CD4-positive, alpha-beta T cell (primary cell): ENCODE measurements at regions not wholly inside any gene's neighbourhood (a gene's known extent, or its start where the extent isn't known, plus 50 kb on each side); places are given as distances from the start of the nearest gene placed in this dataset.

Experiments used
- ATAC-seq: fragments of 200-7000 bp; cut with Tn5 transposase; one replicate; pipeline ENCODE4 v1.10.0; 2022; ENCODE audit warnings: mild to moderate bottlenecking; ENCODE audit not compliant: poor library complexity
- CTCF ChIA-PET: fragments of 350-600 bp; sonication (Branson Sonifier 250); formaldehyde crosslinking; loops from one replicate; lab custom pipeline; 2021; ENCODE audit warnings: antibody characterized with exemption, inconsistent platforms; lab: Charles Lee
- POLR2A ChIA-PET: fragments of 350-600 bp; sonication (Branson Sonifier 250); formaldehyde crosslinking; loops from one replicate; lab custom pipeline; 2021; ENCODE audit warnings: antibody characterized with exemption, inconsistent platforms; lab: Charles Lee
- DNase-seq, 14 experiments: peaks; one replicate each; pipeline ENCODE4 v3.0.0-alpha.2; 2013 to 2020; ENCODE audit warnings: mixed read lengths in 2 of 14
- H3K27ac ChIP-seq, 2 donors: one replicate each; pipeline versions ENCODE4 v1.5.1 to v1.7.0; 2013; ENCODE audit warnings: low read length in 2 of 2, low read depth in 1 of 2, mild to moderate bottlenecking in 1 of 2
- H3K27me3 ChIP-seq, 2 experiments: 1 replicate in 1 of 2; 2 replicates in 1 of 2; pipeline versions ENCODE4 v1.6.1 to v1.7.0; 2013; ENCODE audit warnings: low read length in 2 of 2, control low read depth in 1 of 2, mild to moderate bottlenecking in 1 of 2, moderate library complexity in 1 of 2; ENCODE audit not compliant: insufficient read depth in 2 of 2, control insufficient read depth in 1 of 2
- H3K36me3 ChIP-seq: one replicate; pipeline ENCODE4 v1.6.1; 2013; ENCODE audit warnings: low read length, control low read depth; ENCODE audit not compliant: insufficient read depth
- H3K4me1 ChIP-seq: one replicate; pipeline ENCODE4 v1.6.1; 2013; ENCODE audit warnings: low read length, control low read depth; ENCODE audit not compliant: insufficient read depth
- H3K4me3 ChIP-seq: one replicate; pipeline ENCODE4 v1.5.1; 2013; ENCODE audit warnings: mild to moderate bottlenecking, low read length, moderate library complexity
- H3K9me3 ChIP-seq, 2 experiments: 1 replicate in 1 of 2; 2 replicates in 1 of 2; pipeline versions ENCODE4 v1.6.1 to v1.7.0; 2013; ENCODE audit warnings: low read length in 2 of 2, mild to moderate bottlenecking in 2 of 2, control low read depth in 1 of 2, moderate library complexity in 1 of 2; ENCODE audit not compliant: control insufficient read depth in 1 of 2, insufficient read depth in 1 of 2
- H3K27ac Mint-ChIP-seq: one replicate; pipeline ENCODE4 v1.8.0; 2020; ENCODE audit warnings: mixed read lengths
- H3K27me3 Mint-ChIP-seq: one replicate; pipeline ENCODE4 v1.8.0; 2021; ENCODE audit warnings: mixed read lengths
- H3K36me3 Mint-ChIP-seq: one replicate; pipeline ENCODE4 v1.8.0; 2021; ENCODE audit warnings: low read depth, mixed read lengths
- H3K4me1 Mint-ChIP-seq: one replicate; pipeline ENCODE4 v1.8.0; 2021; ENCODE audit warnings: low read depth, mixed read lengths
- H3K4me3 Mint-ChIP-seq: one replicate; pipeline ENCODE4 v1.8.0; 2020; ENCODE audit warnings: mild to moderate bottlenecking, mixed read lengths
- H3K9me3 Mint-ChIP-seq: one replicate; pipeline ENCODE4 v1.8.0; 2020; ENCODE audit warnings: mixed read lengths
- intact Hi-C, 2 experiments: fragments of 100-400 bp; cut with DNase I in 1 of 2; cut with micrococcal nuclease in 1 of 2; formaldehyde crosslinking; loops; one replicate each; pipeline versions ENCODE4 v1.15.1 to v1.9.0; 2023 to 2025; cut with DNase I, micrococcal nuclease
- TF ChIP-seq, protein P1 (sequence below): fragments of 200-600 bp; IDR thresholded peaks from one replicate; pipeline ENCODE4 v1.8.0; 2022; ENCODE audit warnings: antibody characterized with exemption, mild to moderate bottlenecking

- H3K27ac Mint-ChIP-seq = no peak overlapping the region
- ChIA-PET POLR2A (no interaction called here), CTCF (no interaction called here)
- no peaks in the 10 kb centered on the region for H3K27me3 Mint-ChIP-seq
- no peak overlapping the region for H3K27ac ChIP-seq
- intact Hi-C loops = no loop called here
- H3K9me3 ChIP-seq = no peaks in the 10 kb centered on the region
- TF ChIP-seq, protein P1, sequence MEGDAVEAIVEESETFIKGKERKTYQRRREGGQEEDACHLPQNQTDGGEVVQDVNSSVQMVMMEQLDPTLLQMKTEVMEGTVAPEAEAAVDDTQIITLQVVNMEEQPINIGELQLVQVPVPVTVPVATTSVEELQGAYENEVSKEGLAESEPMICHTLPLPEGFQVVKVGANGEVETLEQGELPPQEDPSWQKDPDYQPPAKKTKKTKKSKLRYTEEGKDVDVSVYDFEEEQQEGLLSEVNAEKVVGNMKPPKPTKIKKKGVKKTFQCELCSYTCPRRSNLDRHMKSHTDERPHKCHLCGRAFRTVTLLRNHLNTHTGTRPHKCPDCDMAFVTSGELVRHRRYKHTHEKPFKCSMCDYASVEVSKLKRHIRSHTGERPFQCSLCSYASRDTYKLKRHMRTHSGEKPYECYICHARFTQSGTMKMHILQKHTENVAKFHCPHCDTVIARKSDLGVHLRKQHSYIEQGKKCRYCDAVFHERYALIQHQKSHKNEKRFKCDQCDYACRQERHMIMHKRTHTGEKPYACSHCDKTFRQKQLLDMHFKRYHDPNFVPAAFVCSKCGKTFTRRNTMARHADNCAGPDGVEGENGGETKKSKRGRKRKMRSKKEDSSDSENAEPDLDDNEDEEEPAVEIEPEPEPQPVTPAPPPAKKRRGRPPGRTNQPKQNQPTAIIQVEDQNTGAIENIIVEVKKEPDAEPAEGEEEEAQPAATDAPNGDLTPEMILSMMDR = no peak
- peaks cover 2% of the 10 kb centered on the region for H3K9me3 Mint-ChIP-seq
- H3K36me3 ChIP-seq = no peaks in the 10 kb centered on the region
- DNase-seq (no peak), ATAC-seq (no peak)
- H3K27me3 ChIP-seq = no peaks in the 10 kb centered on the region
- no peak overlapping the region for H3K4me3 ChIP-seq
- no peaks in the 10 kb centered on the region for H3K4me1 Mint-ChIP-seq
- no peak overlapping the region for H3K4me3 Mint-ChIP-seq
- H3K36me3 Mint-ChIP-seq = no peaks in the 10 kb centered on the region
- H3K4me1 ChIP-seq = no peaks in the 10 kb centered on the region
Observed at GRCh38 chr4:148814030-148814429, 371.8 kb upstream of the NR3C2 start.

GRCh38 chr4:148813289-148813688, 371.1 kb upstream of the NR3C2 start:
- H3K4me3 Mint-ChIP-seq = no peak overlapping the region
- H3K27me3 Mint-ChIP-seq = no peaks in the 10 kb centered on the region
- no peaks in the 10 kb centered on the region for H3K27me3 ChIP-seq
- no peaks in the 10 kb centered on the region for H3K36me3 Mint-ChIP-seq
- CTCF ChIA-PET = no interaction called here
- H3K9me3 Mint-ChIP-seq = peaks cover 2% of the 10 kb centered on the region
- no peak overlapping the region for H3K4me3 ChIP-seq
- no peaks in the 10 kb centered on the region for H3K4me1 Mint-ChIP-seq
- POLR2A ChIA-PET = no interaction called here
- H3K36me3 ChIP-seq = no peaks in the 10 kb centered on the region
- DNase-seq = no peak
- no peaks in the 10 kb centered on the region for H3K9me3 ChIP-seq
- H3K4me1 ChIP-seq = no peaks in the 10 kb centered on the region
- TF ChIP-seq, protein P1 = no peak
- no peak for ATAC-seq
- no peak overlapping the region for H3K27ac ChIP-seq
- intact Hi-C loops = no loop called here
- no peak overlapping the region for H3K27ac Mint-ChIP-seq

DNA sequence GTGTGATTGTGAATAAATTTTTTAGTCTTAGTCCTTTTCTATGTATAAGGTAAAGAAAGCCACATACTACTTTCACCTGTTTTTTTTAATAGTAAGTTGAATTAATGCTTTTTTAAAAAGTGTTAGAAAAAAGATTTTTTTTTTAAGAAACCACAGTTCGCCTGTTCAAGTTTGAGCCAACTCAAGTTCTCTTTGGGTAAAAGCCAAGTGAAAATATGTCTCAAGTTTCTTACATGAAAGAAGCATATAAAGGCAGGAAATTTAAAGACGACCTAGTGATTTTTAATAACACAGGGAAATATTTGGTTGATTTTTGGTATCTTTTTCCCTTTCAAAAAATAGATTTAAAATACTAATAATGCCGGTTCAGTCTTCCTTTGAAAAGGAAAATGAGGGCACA, 369.9 kb upstream of the NR3C2 start:
- no peaks in the 10 kb centered on the region for H3K27me3 Mint-ChIP-seq
- no peak for ATAC-seq

More for the DNA sequence above, 369.9 kb upstream of the NR3C2 start:
- H3K9me3 ChIP-seq = no peaks in the 10 kb centered on the region
- H3K27me3 ChIP-seq = no peaks in the 10 kb centered on the region
- H3K9me3 Mint-ChIP-seq = peaks cover 2% of the 10 kb centered on the region
- DNase-seq = no peak
- no peak overlapping the region for H3K27ac ChIP-seq
- H3K4me3 Mint-ChIP-seq = no peak overlapping the region
- no peak overlapping the region for H3K27ac Mint-ChIP-seq
- no peaks in the 10 kb centered on the region for H3K36me3 ChIP-seq
- TF ChIP-seq, protein P1 = no peak
- H3K36me3 Mint-ChIP-seq = no peaks in the 10 kb centered on the region
- POLR2A ChIA-PET = no interaction called here
- no peaks in the 10 kb centered on the region for H3K4me1 ChIP-seq
- no peak overlapping the region for H3K4me3 ChIP-seq
- CTCF ChIA-PET = no interaction called here
- no peaks in the 10 kb centered on the region for H3K4me1 Mint-ChIP-seq
- intact Hi-C loops = no loop called here
